Panc1 (cell line): ENCODE measurements at regions not wholly inside any gene's neighbourhood (a gene's known extent, or its start where the extent isn't known, plus 50 kb on each side); places are given as distances from the start of the nearest gene placed in this dataset.

Source experiments
- ATAC-seq: fragments of 200-7000 bp; cut with Tn5 transposase; 2 replicates; pipeline ENCODE4 v1.9.1; 2020; ENCODE audit warnings: mild to moderate bottlenecking, moderate library complexity
- BruUV-seq: library from RNA; stranded (reverse); fragments of 400-500 nt; replicated peaks from 2 replicates; lab custom pipeline; 2021; lab: Mats Ljungman, UMichigan
- CTCF ChIA-PET: fragments of 300-600 bp; sonication (Branson Sonifier 250); formaldehyde crosslinking; loops from one replicate; lab custom pipeline; 2022; ENCODE audit warnings: antibody characterized with exemption; lab: Charles Lee
- POLR2A ChIA-PET: fragments of 300-600 bp; sonication (Branson Sonifier 250); formaldehyde crosslinking; loops from one replicate; lab custom pipeline; 2022; ENCODE audit warnings: antibody characterized with exemption; lab: Charles Lee
- DNase-seq: peaks from one replicate; pipeline ENCODE4 v3.0.0-alpha.2; 2010; ENCODE audit warnings: low read depth, low spot score
- H3K27ac ChIP-seq: 2 replicates; pipeline ENCODE4 v1.5.1; 2011; ENCODE audit warnings: mild to moderate bottlenecking, low read length, inconsistent platforms
- H3K27me3 ChIP-seq: fragments of 200-500 bp; sonication (Bioruptor generic); 2 replicates; pipeline ENCODE4 v1.6.0; 2014; ENCODE audit warnings: low read length, inconsistent platforms; ENCODE audit not compliant: control insufficient read depth, insufficient read depth
- H3K36me3 ChIP-seq: fragments of 200-500 bp; sonication (Bioruptor generic); 2 replicates; pipeline ENCODE4 v1.5.1; 2014; ENCODE audit warnings: inconsistent platforms, mild to moderate bottlenecking, low read length, moderate library complexity; ENCODE audit not compliant: control insufficient read depth, insufficient read depth
- H3K4me1 ChIP-seq: 2 replicates; pipeline ENCODE4 v1.5.1; 2011; ENCODE audit warnings: inconsistent platforms, mild to moderate bottlenecking, low read length, moderate library complexity; ENCODE audit not compliant: control insufficient read depth, insufficient read depth
- H3K4me3 ChIP-seq, 2 experiments: 2 replicates each; pipeline ENCODE4 v1.5.1; 2011 to 2012; ENCODE audit warnings: low read depth in 2 of 2, low read length in 2 of 2, mild to moderate bottlenecking in 2 of 2, inconsistent platforms in 1 of 2, moderate library complexity in 1 of 2
- H3K9me3 ChIP-seq: fragments of 200-500 bp; sonication (Bioruptor generic); 2 replicates; pipeline ENCODE4 v1.5.1; 2014; ENCODE audit warnings: low read depth, mild to moderate bottlenecking, inconsistent platforms, low read length, moderate library complexity; ENCODE audit not compliant: control insufficient read depth, insufficient read depth
- CTCF ChIP-seq: fragments of 450-650 bp; IDR thresholded peaks from 2 replicates; pipeline ENCODE4 v1.5.1; 2017; ENCODE audit warnings: mild to moderate bottlenecking
- POLR2AphosphoS5 ChIP-seq: IDR thresholded peaks from 2 replicates; pipeline ENCODE4 v1.6.1; 2012; ENCODE audit warnings: mild to moderate bottlenecking, low read depth, low read length, moderate library complexity
- SIN3A ChIP-seq: IDR thresholded peaks from 2 replicates; pipeline ENCODE4 v1.6.1; 2012; ENCODE audit warnings: low read depth, mild to moderate bottlenecking, low read length, moderate library complexity, borderline replicate concordance; ENCODE audit not compliant: insufficient read depth
- TCF7L2 ChIP-seq: IDR thresholded peaks from 2 replicates; pipeline ENCODE4 v1.6.1; 2011; ENCODE audit warnings: mild to moderate bottlenecking, low read depth, low read length, inconsistent platforms
- in situ Hi-C: cut with HindIII; loops from 2 replicates; pipeline ENCODE4 v1.10.0; 2016; ENCODE audit warnings: low sequenced_read_pairs, low pct_unique_long_range_greater_than_20kb
- intact Hi-C: fragments of 100-400 bp; cut with micrococcal nuclease; formaldehyde crosslinking; loops from one replicate; pipeline ENCODE4 v1.10.0; 2022; ENCODE audit not compliant: unreplicated experiment
- TF ChIP-seq, protein P1 (sequence below), 2 experiments: IDR thresholded peaks; 2 replicates each; pipeline ENCODE4 v1.6.1; 2011 to 2012; ENCODE audit warnings: low read depth in 2 of 2, control low read depth in 1 of 2, low read length in 1 of 2, mild to moderate bottlenecking in 1 of 2, moderate library complexity in 1 of 2; ENCODE audit not compliant: insufficient read depth in 1 of 2

- Histone ChIP-seq H3K27ac (no peak overlapping the region), H3K4me1 (no peaks in the 10 kb centered on the region), H3K9me3 (no peaks in the 10 kb centered on the region; the same call in 1 of the 2 replicates), H3K4me3 (no peak overlapping the region), H3K27me3 (no peaks in the 10 kb centered on the region), H3K36me3 (no peaks in the 10 kb centered on the region)
- BruUV-seq = no TSS peak
- ATAC-seq = 0 out of 2 replicates have a peak, but pooled peaks have one; percentile 63
- TF ChIP-seq POLR2AphosphoS5 (no peak), CTCF (no peak), SIN3A (no peak), TCF7L2 (no peak)
- TF ChIP-seq, protein P1, sequence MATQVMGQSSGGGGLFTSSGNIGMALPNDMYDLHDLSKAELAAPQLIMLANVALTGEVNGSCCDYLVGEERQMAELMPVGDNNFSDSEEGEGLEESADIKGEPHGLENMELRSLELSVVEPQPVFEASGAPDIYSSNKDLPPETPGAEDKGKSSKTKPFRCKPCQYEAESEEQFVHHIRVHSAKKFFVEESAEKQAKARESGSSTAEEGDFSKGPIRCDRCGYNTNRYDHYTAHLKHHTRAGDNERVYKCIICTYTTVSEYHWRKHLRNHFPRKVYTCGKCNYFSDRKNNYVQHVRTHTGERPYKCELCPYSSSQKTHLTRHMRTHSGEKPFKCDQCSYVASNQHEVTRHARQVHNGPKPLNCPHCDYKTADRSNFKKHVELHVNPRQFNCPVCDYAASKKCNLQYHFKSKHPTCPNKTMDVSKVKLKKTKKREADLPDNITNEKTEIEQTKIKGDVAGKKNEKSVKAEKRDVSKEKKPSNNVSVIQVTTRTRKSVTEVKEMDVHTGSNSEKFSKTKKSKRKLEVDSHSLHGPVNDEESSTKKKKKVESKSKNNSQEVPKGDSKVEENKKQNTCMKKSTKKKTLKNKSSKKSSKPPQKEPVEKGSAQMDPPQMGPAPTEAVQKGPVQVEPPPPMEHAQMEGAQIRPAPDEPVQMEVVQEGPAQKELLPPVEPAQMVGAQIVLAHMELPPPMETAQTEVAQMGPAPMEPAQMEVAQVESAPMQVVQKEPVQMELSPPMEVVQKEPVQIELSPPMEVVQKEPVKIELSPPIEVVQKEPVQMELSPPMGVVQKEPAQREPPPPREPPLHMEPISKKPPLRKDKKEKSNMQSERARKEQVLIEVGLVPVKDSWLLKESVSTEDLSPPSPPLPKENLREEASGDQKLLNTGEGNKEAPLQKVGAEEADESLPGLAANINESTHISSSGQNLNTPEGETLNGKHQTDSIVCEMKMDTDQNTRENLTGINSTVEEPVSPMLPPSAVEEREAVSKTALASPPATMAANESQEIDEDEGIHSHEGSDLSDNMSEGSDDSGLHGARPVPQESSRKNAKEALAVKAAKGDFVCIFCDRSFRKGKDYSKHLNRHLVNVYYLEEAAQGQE (IDR thresholded peaks at IDR 0.05; ENCODE audit: insufficient read depth in 1 of 2, low read depth in 2 of 2, low read length in 1 of 2) = no peak
- intact Hi-C loops = no loop called here
- ChIA-PET POLR2A (interaction anchor here (0.9 kb wide), 1 partner anchor 11 kb away, joined by 3 read pairs; no protein-coding TSS in a partner anchor), CTCF (no interaction called here)
- no peak for DNase-seq
- in situ Hi-C loops = no loop called here
Measured at GRCh38 chr12:47604221-47604873, 101.5 kb downstream of the RPAP3 start.

GRCh38 chr12:47602949-47603558 is 102.8 kb downstream of the RPAP3 start:
- Histone ChIP-seq H3K27me3 (no peaks in the 10 kb centered on the region), H3K9me3 (no peaks in the 10 kb centered on the region; the same call in 1 of the 2 replicates), H3K4me3 (no peak overlapping the region), H3K4me1 (no peaks in the 10 kb centered on the region), H3K36me3 (no peaks in the 10 kb centered on the region), H3K27ac (no peak overlapping the region)
- intact Hi-C loops (no loop called here), in situ Hi-C loops (no loop called here)
- CTCF ChIA-PET = no interaction called here
- DNase-seq (no peak), ATAC-seq (no peak)
- BruUV-seq = no TSS peak
- no peak for TF ChIP-seq CTCF
- TF ChIP-seq SIN3A = no peak
- TF ChIP-seq, protein P1 (IDR thresholded peaks at IDR 0.05; ENCODE audit: insufficient read depth in 1 of 2, low read depth in 2 of 2, low read length in 1 of 2) = no peak
- TF ChIP-seq POLR2AphosphoS5 = no peak
- no peak for TF ChIP-seq TCF7L2
- POLR2A ChIA-PET = no interaction called here
